Lower leg skin (tissue), 4 donors: ENCODE measurements at regions not wholly inside any gene's neighbourhood (a gene's known extent, or its start where the extent isn't known, plus 50 kb on each side); places are given as distances from the start of the nearest gene placed in this dataset.
"Not testable (repeated sequence)": the region's sequence is repeated elsewhere in the genome, so short reads cannot be mapped to it uniquely, and the experiment has no call there.

ENCODE experiments used
- DNase-seq, 2 donors: peaks; one replicate each; pipeline ENCODE4 v3.0.0-alpha.2; 2019; ENCODE audit warnings: low spot score in 2 of 2
- H3K4me3 ChIP-seq: fragments of 200-600 bp; sonication (generic); 2 replicates; pipeline ENCODE4 v1.5.1; 2017; ENCODE audit warnings: mild to moderate bottlenecking, low read depth; ENCODE audit not compliant: poor library complexity, severe bottlenecking
- CTCF ChIP-seq, 3 donors: fragments of 450-650 bp; IDR thresholded peaks; one replicate each; pipeline ENCODE4 v1.5.1; 2016; ENCODE audit warnings: antibody characterized with exemption in 3 of 3, mild to moderate bottlenecking in 3 of 3, moderate library complexity in 2 of 3
- POLR2A ChIP-seq, 2 donors: fragments of 450-650 bp; IDR thresholded peaks; one replicate each; pipeline ENCODE4 v1.6.1; 2016 to 2017; ENCODE audit warnings: antibody characterized with exemption in 2 of 2, mild to moderate bottlenecking in 1 of 2, moderate library complexity in 1 of 2
- WGBS, 2 donors: methylation state at CpG; one replicate each; pipeline ENCODE4 v1.1.5; 2018; 5-methylcytosine and 5-hydroxymethylcytosine counted together
- intact Hi-C: fragments of 100-400 bp; cut with DNase I; formaldehyde crosslinking; loops from one replicate; pipeline ENCODE4 v1.15.0; 2023; ENCODE audit warnings: low total_unique reads

GRCh38 chr13:99757756-99758459, 213.7 kb downstream of the ZIC5 start:
- H3K4me3 ChIP-seq, result no peak overlapping the region
- 65 to 67% methylated on average over 8 of the region's 8 CpGs for WGBS, 2 donors
- intact Hi-C loops, result no loop called here
- DNase-seq, result no peak
- TF ChIP-seq POLR2A (IDR thresholded peaks at IDR 0.05) (no peak), CTCF (IDR thresholded peaks at IDR 0.05) (no peak)

DNA sequence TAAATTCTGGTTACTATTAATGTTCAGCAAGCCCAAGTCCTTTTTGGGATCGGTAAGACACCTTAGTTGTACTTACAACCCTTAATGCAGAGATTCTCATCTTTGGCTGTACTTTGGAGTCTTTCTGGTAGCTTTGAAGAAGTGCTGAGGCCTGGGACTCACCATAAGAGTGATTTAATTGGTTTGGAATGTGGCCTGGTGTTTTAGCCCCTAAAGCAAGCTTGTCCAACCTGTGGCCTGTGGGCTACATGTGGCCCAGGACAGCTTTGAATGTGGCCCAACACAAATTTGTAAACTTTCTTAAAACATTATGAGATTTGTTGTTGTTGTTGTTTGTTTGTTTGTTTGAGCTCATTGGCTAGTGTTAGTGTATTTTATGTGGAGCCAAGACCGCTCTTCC, 215.3 kb downstream of the ZIC5 start:
- intact Hi-C loops, result no loop called here
- TF ChIP-seq CTCF (IDR thresholded peaks at IDR 0.05) (no peak), POLR2A (IDR thresholded peaks at IDR 0.05) (no peak)
- H3K4me3 ChIP-seq, result no peak overlapping the region
- WGBS, 2 donors, result 80 to 88% methylated on average over 2 of the region's 2 CpGs
- no peak for DNase-seq

- 95 to 98% methylated on average over 18 of the region's 18 CpGs for WGBS, 2 donors
- DNase-seq, intact Hi-C loops, H3K4me3 ChIP-seq: not testable (repeated sequence)
Observed at GRCh38 chr13:99754750-99755149, 216.8 kb downstream of the ZIC5 start.

GRCh38 chr13:99752373-99752772, 219.2 kb downstream of the ZIC5 start:
- no peak for DNase-seq
- no peak overlapping the region for H3K4me3 ChIP-seq
- 93 to 100% methylated on average over 2 of the region's 2 CpGs for WGBS, 2 donors
- TF ChIP-seq CTCF (IDR thresholded peaks at IDR 0.05) (no peak), POLR2A (IDR thresholded peaks at IDR 0.05) (no peak)
- intact Hi-C loops, result no loop called here

DNA sequence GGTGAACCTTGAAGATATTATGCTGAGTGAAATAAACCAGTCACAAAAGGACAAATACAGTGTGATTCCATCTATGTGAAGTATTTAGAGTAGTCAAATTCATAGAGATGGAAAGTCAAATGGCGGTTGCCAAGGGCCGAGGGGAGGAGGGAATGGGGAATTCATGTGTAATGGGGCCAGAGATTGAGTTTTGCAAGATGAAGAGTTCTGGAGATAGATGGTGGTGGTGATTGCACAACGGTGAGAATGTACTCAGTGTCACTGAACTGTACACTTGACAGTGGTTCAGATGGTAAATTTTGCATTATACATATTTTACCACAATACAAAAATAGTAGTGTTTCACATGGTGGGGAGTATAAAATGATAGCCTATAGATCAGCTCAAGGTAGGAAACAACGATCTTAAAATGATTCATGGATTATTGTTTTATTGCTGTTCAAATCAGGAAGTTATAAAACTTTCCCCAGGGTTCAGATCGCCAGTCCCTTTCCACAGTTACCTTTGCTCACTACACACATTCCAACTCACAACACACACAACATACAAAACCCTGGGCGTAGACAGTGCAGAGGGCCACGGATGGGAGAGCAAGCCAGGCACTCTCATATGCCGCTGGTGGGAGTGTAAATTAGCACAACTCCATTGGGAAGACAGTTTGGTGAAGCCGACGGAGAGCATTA, 219.9 kb downstream of the ZIC5 start:
- intact Hi-C loops, result no loop called here
- WGBS, 2 donors, result 84 to 87% methylated on average over 10 of the region's 10 CpGs
- no peak for TF ChIP-seq CTCF (IDR thresholded peaks at IDR 0.05)
- TF ChIP-seq POLR2A (IDR thresholded peaks at IDR 0.05), result no peak
- DNase-seq, result no peak
- H3K4me3 ChIP-seq, result no peak overlapping the region

- no peak for DNase-seq
- H3K4me3 ChIP-seq, result no peak overlapping the region
- no peak for TF ChIP-seq CTCF (IDR thresholded peaks at IDR 0.05)
- TF ChIP-seq POLR2A (IDR thresholded peaks at IDR 0.05), result no peak
- WGBS, 2 donors, result 97% methylated on average over 8 of the region's 8 CpGs
- intact Hi-C loops, result no loop called here
Observed at GRCh38 chr13:99750951-99751350, 220.6 kb downstream of the ZIC5 start.
